HG03460 (cell line): ENCODE measurements at regions not wholly inside any gene's neighbourhood (a gene's known extent, or its start where the extent isn't known, plus 50 kb on each side); places are given as distances from the start of the nearest gene placed in this dataset.
"Not testable (repeated sequence)": the region's sequence is repeated elsewhere in the genome, so short reads cannot be mapped to it uniquely, and the experiment has no call there.

ENCODE experiments used
- ATAC-seq: cut with Tn5 transposase; IDR thresholded peaks from one replicate; pipeline ENCODE4 v1.9.1; 2021; ENCODE audit not compliant: unreplicated experiment

- no peak for ATAC-seq
These were observed 210.6 kb upstream of the ZNF608 start for GRCh38 chr5:124957063-124957462.

GRCh38 chr5:124960266-124960665 is 213.8 kb upstream of the ZNF608 start:
- ATAC-seq: no peak

GRCh38 chr5:124961521-124961920 is 215.1 kb upstream of the ZNF608 start:
- no peak for ATAC-seq

- ATAC-seq: no peak
These were observed 215.7 kb upstream of the ZNF608 start for GRCh38 chr5:124962111-124962510.

GRCh38 chr5:124962735-124963134 is 216.3 kb upstream of the ZNF608 start:
- no peak for ATAC-seq

GRCh38 chr5:124963236-124963919 is 216.9 kb upstream of the ZNF608 start:
- ATAC-seq: no peak

- not testable (repeated sequence) for ATAC-seq
These were observed 220.3 kb upstream of the ZNF608 start for GRCh38 chr5:124966741-124967140.

GRCh38 chr5:124970381-124970780 is 223.9 kb upstream of the ZNF608 start:
- not testable (repeated sequence) for ATAC-seq

- ATAC-seq: no peak
These were observed 226.3 kb upstream of the ZNF608 start for GRCh38 chr5:124972703-124973102.

GRCh38 chr5:124973661-124974060 is 227.2 kb upstream of the ZNF608 start:
- no peak for ATAC-seq

GRCh38 chr5:124976086-124976485 is 229.6 kb upstream of the ZNF608 start:
- ATAC-seq: no peak

GRCh38 chr5:124979251-124979650 is 232.8 kb upstream of the ZNF608 start:
- no peak for ATAC-seq

- peak; percentile 98 for ATAC-seq
These were observed 233.9 kb upstream of the ZNF608 start for GRCh38 chr5:124980163-124980941.

- no peak for ATAC-seq
These were observed 235.5 kb upstream of the ZNF608 start for GRCh38 chr5:124981901-124982300.

- no peak for ATAC-seq
These were observed 239.7 kb upstream of the ZNF608 start for GRCh38 chr5:124986170-124986569.

GRCh38 chr5:124986667-124987066 is 240.2 kb upstream of the ZNF608 start:
- no peak for ATAC-seq

GRCh38 chr5:124987786-124988185 is 241.3 kb upstream of the ZNF608 start:
- ATAC-seq: not testable (repeated sequence)

- ATAC-seq: no peak
These were observed 244.3 kb upstream of the ZNF608 start for GRCh38 chr5:124990723-124991122.

GRCh38 chr5:124995421-124995820 is 249.0 kb upstream of the ZNF608 start:
- ATAC-seq: no peak

- ATAC-seq: no peak
These were observed 249.8 kb upstream of the ZNF608 start for GRCh38 chr5:124996023-124996763.

GRCh38 chr5:124996764-124997077 is 250.3 kb upstream of the ZNF608 start:
- no peak for ATAC-seq
